ENCODE measurements at regions not wholly inside any gene's neighbourhood (a gene's known extent, or its start where the extent isn't known, plus 50 kb on each side); places are given as distances from the start of the nearest gene placed in this dataset.

GRCh38 chr2:198314559-198315153, 510.3 kb downstream of the PLCL1 start:
- TF ChIP-seq POLR2AphosphoS5 (IDR thresholded peaks at IDR 0.05; ENCODE audit: borderline replicate concordance, low read depth, low read length) (no peak), EZH2 (IDR thresholded peaks at IDR 0.05) (no peak)
